ENCODE measurements at regions not wholly inside any gene's neighbourhood (a gene's known extent, or its start where the extent isn't known, plus 50 kb on each side); places are given as distances from the start of the nearest gene placed in this dataset.

DNA sequence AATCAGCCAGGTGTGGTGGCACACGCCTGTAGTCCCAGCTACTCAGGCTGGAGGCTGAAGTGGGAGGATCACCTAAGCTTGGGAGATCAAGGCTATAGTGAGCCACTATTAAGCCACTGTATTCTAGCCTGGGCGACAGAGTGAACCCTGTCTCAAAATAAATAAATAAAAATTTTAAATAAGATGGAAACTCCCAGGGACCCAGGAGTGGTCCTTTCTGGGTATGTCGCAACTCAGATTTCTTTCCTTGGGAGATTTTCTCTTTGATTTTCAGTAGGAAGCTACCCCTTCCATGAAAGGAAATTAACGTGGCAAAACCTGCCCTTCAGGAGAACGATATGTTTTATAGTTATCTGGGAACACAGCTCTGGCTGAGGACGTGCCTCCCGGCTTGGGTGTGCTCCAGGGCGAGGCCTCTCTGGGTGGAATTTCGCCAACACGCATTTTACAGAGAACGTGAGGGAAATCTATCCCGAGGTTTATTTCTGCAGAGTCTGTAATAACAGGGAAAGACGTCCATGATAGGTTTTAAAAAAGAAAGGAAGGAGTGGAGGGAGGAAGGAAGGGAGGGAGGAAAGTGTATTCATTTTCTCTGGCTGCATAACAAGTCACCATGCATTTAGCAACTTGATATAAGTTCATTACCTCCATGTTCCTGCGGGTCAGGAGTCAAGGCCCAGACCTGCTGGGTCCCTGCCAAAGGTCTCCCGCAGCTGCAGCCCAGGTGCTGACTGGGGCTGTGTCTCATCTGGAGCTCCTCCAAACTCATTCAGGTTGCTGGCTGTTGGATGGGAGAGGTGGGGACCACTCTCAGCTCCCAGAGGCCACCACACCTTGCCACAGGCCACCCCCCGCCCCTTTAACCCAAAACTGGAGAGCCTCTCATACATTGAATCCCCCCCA is 80.6 kb upstream of the GSC start:
- TF ChIP-seq, protein P1, sequence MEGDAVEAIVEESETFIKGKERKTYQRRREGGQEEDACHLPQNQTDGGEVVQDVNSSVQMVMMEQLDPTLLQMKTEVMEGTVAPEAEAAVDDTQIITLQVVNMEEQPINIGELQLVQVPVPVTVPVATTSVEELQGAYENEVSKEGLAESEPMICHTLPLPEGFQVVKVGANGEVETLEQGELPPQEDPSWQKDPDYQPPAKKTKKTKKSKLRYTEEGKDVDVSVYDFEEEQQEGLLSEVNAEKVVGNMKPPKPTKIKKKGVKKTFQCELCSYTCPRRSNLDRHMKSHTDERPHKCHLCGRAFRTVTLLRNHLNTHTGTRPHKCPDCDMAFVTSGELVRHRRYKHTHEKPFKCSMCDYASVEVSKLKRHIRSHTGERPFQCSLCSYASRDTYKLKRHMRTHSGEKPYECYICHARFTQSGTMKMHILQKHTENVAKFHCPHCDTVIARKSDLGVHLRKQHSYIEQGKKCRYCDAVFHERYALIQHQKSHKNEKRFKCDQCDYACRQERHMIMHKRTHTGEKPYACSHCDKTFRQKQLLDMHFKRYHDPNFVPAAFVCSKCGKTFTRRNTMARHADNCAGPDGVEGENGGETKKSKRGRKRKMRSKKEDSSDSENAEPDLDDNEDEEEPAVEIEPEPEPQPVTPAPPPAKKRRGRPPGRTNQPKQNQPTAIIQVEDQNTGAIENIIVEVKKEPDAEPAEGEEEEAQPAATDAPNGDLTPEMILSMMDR (IDR thresholded peaks at IDR 0.05; ENCODE audit: low read depth, low read length): no peak
- DNase-seq (ENCODE audit: low read depth in 2 of 2): no peak
- no peak overlapping the region for H3K4me3 ChIP-seq (replicated peaks in 1 of 2; ENCODE audit: low read depth in 2 of 2, low read length in 2 of 2)

GRCh38 chr14:94844593-94845152 is 74.8 kb upstream of the GSC start:
- no peak for DNase-seq (ENCODE audit: low read depth in 2 of 2)
- TF ChIP-seq, protein P1 (IDR thresholded peaks at IDR 0.05; ENCODE audit: low read depth, low read length): no peak
- no peak overlapping the region for H3K4me3 ChIP-seq (replicated peaks in 1 of 2; ENCODE audit: low read depth in 2 of 2, low read length in 2 of 2)

DNA sequence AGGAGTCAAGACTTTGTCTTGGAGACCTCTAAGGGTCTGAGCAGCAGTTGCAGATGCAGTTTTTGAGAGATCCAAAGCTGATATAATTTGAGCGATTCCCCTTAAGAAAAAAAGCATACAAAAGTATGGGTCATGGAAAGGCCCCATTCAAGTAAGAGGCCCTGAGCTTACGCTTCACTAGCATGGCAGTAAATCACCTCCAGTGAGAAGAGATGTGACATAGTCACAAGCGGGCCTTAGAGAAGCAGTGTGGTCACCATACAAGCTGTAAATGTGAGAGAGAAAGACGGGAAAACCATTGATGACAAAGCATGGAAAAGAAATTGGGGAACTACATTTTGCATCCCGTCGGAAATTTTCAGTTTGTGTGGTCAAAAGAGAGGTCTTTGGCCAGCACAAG is 70.6 kb upstream of the GSC start:
- TF ChIP-seq, protein P1 (IDR thresholded peaks at IDR 0.05; ENCODE audit: low read depth, low read length): no peak
- H3K4me3 ChIP-seq (replicated peaks in 1 of 2; ENCODE audit: low read depth in 2 of 2, low read length in 2 of 2): no peak overlapping the region
- no peak for DNase-seq (ENCODE audit: low read depth in 2 of 2)

DNA sequence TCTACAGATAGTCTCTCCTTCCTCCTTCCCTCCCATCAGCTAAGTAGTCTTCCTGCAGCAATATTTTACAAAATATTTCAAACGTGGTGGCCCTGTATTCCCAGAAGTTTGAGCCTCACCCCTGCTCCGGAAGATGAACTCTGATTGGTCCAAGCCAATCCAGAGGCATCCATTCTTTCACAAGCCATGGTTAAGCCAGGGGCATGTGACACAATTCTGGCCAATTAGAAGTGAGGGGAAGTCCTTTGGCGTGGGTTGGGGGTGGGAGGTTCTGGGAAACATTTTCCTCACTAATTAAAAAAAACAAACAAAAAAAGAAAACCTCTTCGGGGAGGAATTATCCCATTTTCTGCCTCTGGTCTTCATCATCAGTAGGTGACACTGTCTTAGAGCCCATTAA is 69.4 kb upstream of the GSC start:
- TF ChIP-seq, protein P1 (IDR thresholded peaks at IDR 0.05; ENCODE audit: low read depth, low read length): no peak
- no peak overlapping the region for H3K4me3 ChIP-seq (replicated peaks in 1 of 2; ENCODE audit: low read depth in 2 of 2, low read length in 2 of 2)
- DNase-seq (ENCODE audit: low read depth in 2 of 2): no peak

DNA sequence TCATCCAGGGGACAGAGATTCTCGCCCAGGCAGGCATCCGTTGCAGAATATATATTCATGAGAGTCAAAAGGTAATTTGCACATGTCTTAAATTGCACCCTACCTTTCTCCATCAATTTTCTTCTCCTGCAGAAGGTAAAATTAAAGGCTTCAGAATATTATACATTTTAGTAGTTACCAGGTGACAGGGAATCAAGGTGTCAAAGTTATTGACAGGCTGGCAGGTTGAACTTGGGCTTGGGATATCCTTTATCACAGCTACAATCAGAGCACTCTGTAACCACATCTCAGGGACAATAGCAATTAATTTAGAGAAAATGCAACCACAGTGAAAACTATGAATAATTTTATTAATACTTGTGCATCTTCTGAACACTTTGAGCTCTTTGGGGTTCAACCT is 66.9 kb upstream of the GSC start:
- TF ChIP-seq, protein P1 (IDR thresholded peaks at IDR 0.05; ENCODE audit: low read depth, low read length): no peak
- no peak for DNase-seq (ENCODE audit: low read depth in 2 of 2)
- H3K4me3 ChIP-seq (replicated peaks in 1 of 2; ENCODE audit: low read depth in 2 of 2, low read length in 2 of 2): no peak overlapping the region

GRCh38 chr14:94833633-94834032 is 63.7 kb upstream of the GSC start:
- no peak overlapping the region for H3K4me3 ChIP-seq (replicated peaks in 1 of 2; ENCODE audit: low read depth in 2 of 2, low read length in 2 of 2)
- no peak for DNase-seq (ENCODE audit: low read depth in 2 of 2)
- TF ChIP-seq, protein P1 (IDR thresholded peaks at IDR 0.05; ENCODE audit: low read depth, low read length): no peak
